Astrocyte of the spinal cord (primary cell): ENCODE measurements at regions not wholly inside any gene's neighbourhood (a gene's known extent, or its start where the extent isn't known, plus 50 kb on each side); places are given as distances from the start of the nearest gene placed in this dataset.

ENCODE experiments used
- DNase-seq: peaks from one replicate; pipeline ENCODE4 v3.0.0; 2011; ENCODE audit warnings: low read depth, low spot score
- H3K4me3 ChIP-seq: 2 replicates; pipeline ENCODE4 v1.5.1; 2011; ENCODE audit warnings: low read depth, mild to moderate bottlenecking, low read length, moderate library complexity
- CTCF ChIP-seq: IDR thresholded peaks from 2 replicates; pipeline ENCODE4 v1.5.1; 2012; ENCODE audit warnings: low read depth, mild to moderate bottlenecking, low read length, inconsistent platforms
- in situ Hi-C: cut with HindIII; loops from 2 replicates; pipeline ENCODE4 v1.10.0; 2017; ENCODE audit warnings: low sequenced_read_pairs

- no peak for TF ChIP-seq CTCF
- in situ Hi-C loops, result no loop called here
- no peak for DNase-seq
- H3K4me3 ChIP-seq, result no peak overlapping the region
Observed at GRCh38 chr14:85085981-85086380, 444.0 kb upstream of the FLRT2 start.

DNA sequence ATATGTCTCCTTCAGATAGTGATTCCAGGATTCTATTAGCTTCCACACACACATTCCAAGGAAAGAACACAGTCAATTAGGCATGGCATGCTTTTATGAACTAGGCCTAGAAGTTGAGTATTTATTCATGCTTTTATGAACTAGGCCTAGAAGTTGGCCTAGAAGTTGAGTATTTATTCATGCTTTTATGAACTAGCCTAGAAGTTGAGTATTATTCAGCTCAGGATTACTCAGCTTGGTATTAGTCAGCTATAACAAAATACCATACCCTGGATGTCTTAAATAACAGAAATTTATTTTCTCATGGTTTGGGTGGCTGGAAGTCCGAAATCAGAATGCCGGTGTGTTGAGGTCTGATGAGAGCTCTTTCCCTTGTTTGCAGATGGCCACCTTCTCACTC, 442.7 kb upstream of the FLRT2 start:
- no peak for DNase-seq
- TF ChIP-seq CTCF, result no peak
- H3K4me3 ChIP-seq, result no peak overlapping the region
- in situ Hi-C loops, result no loop called here

DNA sequence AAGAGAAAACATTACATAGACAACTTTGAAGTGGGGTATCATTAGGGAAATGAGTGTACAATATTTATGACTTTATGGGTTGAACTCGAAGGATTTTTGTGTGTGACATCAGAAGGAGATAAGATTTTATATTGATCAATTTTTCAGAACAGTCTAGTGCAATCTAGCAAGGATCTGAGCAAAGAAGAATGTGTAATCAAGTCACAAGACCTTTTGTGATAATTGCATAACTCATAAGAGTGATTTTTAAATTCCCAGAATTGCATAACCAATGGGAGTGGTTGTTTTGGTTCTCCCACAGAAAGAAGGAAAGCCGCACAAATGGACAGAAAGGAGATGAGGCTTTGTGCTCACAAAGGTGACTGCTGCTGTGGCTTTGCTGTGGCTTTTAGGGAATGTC, 441.8 kb upstream of the FLRT2 start:
- no peak for TF ChIP-seq CTCF
- in situ Hi-C loops, result no loop called here
- H3K4me3 ChIP-seq, result no peak overlapping the region
- no peak for DNase-seq

DNA sequence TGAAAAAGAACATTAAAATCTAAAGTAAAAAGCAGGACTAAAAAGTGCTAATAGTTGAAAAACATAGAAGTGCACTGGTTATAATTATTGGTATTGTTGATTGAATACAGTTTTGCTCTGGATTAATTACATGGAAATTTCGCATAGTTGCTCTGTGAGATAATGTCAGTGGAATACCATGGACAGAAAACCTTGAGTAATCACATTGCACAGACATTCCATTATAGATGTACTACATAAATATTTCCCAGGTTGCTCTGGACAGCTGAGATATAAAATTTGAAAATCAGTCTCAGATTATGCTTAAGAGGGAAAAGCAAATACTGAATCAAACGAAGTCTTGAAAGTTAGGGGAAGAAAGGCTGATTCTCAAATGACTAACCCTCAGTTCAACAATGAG, 439.3 kb upstream of the FLRT2 start:
- no peak for DNase-seq

DNA sequence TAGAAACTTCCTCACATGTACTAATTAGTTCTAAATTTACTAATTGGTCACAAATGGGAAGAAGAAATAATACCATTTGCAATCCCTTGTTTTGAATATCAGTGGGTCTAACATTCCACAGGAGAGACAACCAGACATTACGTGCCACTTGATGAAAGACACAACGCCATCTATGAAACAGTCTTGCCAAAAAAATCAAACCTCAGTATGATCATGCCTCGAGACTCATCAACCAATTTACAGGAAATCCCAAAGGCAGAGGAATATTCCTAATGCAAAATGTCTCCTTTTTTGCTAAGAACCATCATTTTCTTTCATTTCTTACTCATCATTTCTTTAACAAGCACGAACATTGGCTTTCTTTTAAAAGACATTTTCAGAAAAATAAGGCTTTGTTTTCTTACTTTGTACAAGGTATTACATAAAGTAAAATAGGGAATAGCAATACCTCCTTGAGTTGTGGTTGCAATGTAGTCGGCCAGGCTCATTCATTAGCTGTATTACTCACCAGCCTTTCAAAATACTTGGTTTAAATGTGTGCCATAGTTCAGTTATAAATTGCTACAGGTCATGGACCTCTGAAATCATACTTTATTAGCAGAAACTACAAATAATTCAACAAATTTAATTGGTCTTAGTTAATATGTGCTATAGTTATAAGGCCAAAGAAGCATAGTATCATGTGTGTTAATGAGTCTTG, 436.2 kb upstream of the FLRT2 start:
- no peak for TF ChIP-seq CTCF

More for the DNA sequence above, 439.3 kb upstream of the FLRT2 start:
- in situ Hi-C loops, result no loop called here
- H3K4me3 ChIP-seq, result no peak overlapping the region
- TF ChIP-seq CTCF, result no peak

GRCh38 chr14:85102591-85102990, 427.4 kb upstream of the FLRT2 start:
- H3K4me3 ChIP-seq, result no peak overlapping the region
- in situ Hi-C loops, result no loop called here
- no peak for DNase-seq
- no peak for TF ChIP-seq CTCF

More for the DNA sequence above, 436.2 kb upstream of the FLRT2 start:
- in situ Hi-C loops, result no loop called here
- no peak overlapping the region for H3K4me3 ChIP-seq
- peak; percentile 42 for DNase-seq
